CD14-positive monocyte (primary cell): ENCODE measurements at regions not wholly inside any gene's neighbourhood (a gene's known extent, or its start where the extent isn't known, plus 50 kb on each side); places are given as distances from the start of the nearest gene placed in this dataset.

Experiments used
- DNase-seq, 3 donors: peaks; one replicate each; pipeline ENCODE4 v3.0.0-alpha.2; 2011 to 2022
- H2AFZ ChIP-seq: 2 replicates; pipeline ENCODE4 v1.6.0; 2012; ENCODE audit warnings: mild to moderate bottlenecking, low read depth, low read length, inconsistent platforms; ENCODE audit not compliant: insufficient read depth, poor library complexity, severe bottlenecking
- H3K27ac ChIP-seq, 2 donors: 1 replicate in 1 of 2; 2 replicates in 1 of 2; pipeline ENCODE4 v1.5.1; 2012 to 2013; ENCODE audit warnings: low read length in 2 of 2, control low read depth in 1 of 2, inconsistent platforms in 1 of 2, low read depth in 1 of 2, mild to moderate bottlenecking in 1 of 2
- H3K27me3 ChIP-seq, 2 donors: one replicate each; pipeline versions ENCODE4 v1.6.0 to v1.6.1; 2011 to 2013; ENCODE audit warnings: low read length in 2 of 2; ENCODE audit not compliant: control insufficient read depth in 2 of 2, insufficient read depth in 2 of 2
- H3K36me3 ChIP-seq, 2 donors: replicated peaks in 1 of 2; 1 replicate in 1 of 2; 2 replicates in 1 of 2; pipeline versions ENCODE4 v1.5.1 to v1.6.1; 2012 to 2013; ENCODE audit warnings: low read length in 2 of 2, control low read depth in 1 of 2, inconsistent platforms in 1 of 2, mild to moderate bottlenecking in 1 of 2; ENCODE audit not compliant: insufficient read depth in 2 of 2, control insufficient read depth in 1 of 2
- H3K4me1 ChIP-seq, 2 donors: 1 replicate in 1 of 2; 2 replicates in 1 of 2; pipeline versions ENCODE4 v1.5.1 to v1.6.1; 2012 to 2013; ENCODE audit warnings: low read length in 2 of 2, control low read depth in 1 of 2, inconsistent platforms in 1 of 2, mild to moderate bottlenecking in 1 of 2, moderate library complexity in 1 of 2; ENCODE audit not compliant: insufficient read depth in 2 of 2, control insufficient read depth in 1 of 2
- H3K4me2 ChIP-seq: replicated peaks from 2 replicates; pipeline ENCODE3; 2012; ENCODE audit warnings: low read length, moderate library complexity, mild to moderate bottlenecking; ENCODE audit not compliant: poor library complexity, severe bottlenecking; ENCODE audit errors: extremely low read depth
- H3K4me3 ChIP-seq, 3 experiments: fragments of 200-600 bp in 1 of 3; sonication (generic) in 1 of 3; replicated peaks in 1 of 3; 1 replicate in 2 of 3; 2 replicates in 1 of 3; pipeline ENCODE4 v1.5.1; 2011 to 2013; ENCODE audit warnings: low read length in 3 of 3, mild to moderate bottlenecking in 3 of 3, control low read depth in 2 of 3, low read depth in 2 of 3, inconsistent platforms in 1 of 3, moderate library complexity in 1 of 3
- H3K79me2 ChIP-seq: 2 replicates; pipeline ENCODE4 v1.6.0; 2012; ENCODE audit warnings: mild to moderate bottlenecking, control low read depth, inconsistent platforms, low read length, moderate library complexity; ENCODE audit not compliant: insufficient read depth
- H3K9ac ChIP-seq: 2 replicates; pipeline ENCODE4 v1.6.0; 2017; ENCODE audit warnings: low read length, mild to moderate bottlenecking; ENCODE audit not compliant: insufficient read depth, poor library complexity, severe bottlenecking
- H3K9me3 ChIP-seq, 2 donors: replicated peaks in 1 of 2; 1 replicate in 1 of 2; 2 replicates in 1 of 2; pipeline versions ENCODE4 v1.5.1 to v1.6.1; 2012 to 2013; ENCODE audit warnings: low read length in 2 of 2, control low read depth in 1 of 2; ENCODE audit not compliant: control insufficient read depth in 1 of 2, insufficient read depth in 1 of 2
- H4K20me1 ChIP-seq: 2 replicates; pipeline ENCODE4 v1.6.0; 2012; ENCODE audit warnings: mild to moderate bottlenecking, low read length, control low read depth, moderate library complexity; ENCODE audit not compliant: insufficient read depth
- H3K27ac Mint-ChIP-seq, 7 donors: one replicate each; pipeline ENCODE4 v1.8.0; 2020; ENCODE audit warnings: mild to moderate bottlenecking in 7 of 7, mixed read lengths in 7 of 7, moderate library complexity in 6 of 7, inconsistent platforms in 2 of 7
- H3K27me3 Mint-ChIP-seq, 3 donors: one replicate each; pipeline ENCODE4 v1.8.0; 2021 to 2022; ENCODE audit warnings: low read depth in 3 of 3, mild to moderate bottlenecking in 3 of 3, mixed read lengths in 3 of 3, moderate library complexity in 3 of 3, inconsistent platforms in 1 of 3
- H3K36me3 Mint-ChIP-seq, 2 donors: one replicate each; pipeline ENCODE4 v1.8.0; 2020; ENCODE audit warnings: mixed read lengths in 2 of 2, inconsistent platforms in 1 of 2, mild to moderate bottlenecking in 1 of 2
- H3K4me1 Mint-ChIP-seq: one replicate; pipeline ENCODE4 v1.8.0; 2020; ENCODE audit warnings: mild to moderate bottlenecking, mixed read lengths
- H3K4me3 Mint-ChIP-seq, 2 donors: one replicate each; pipeline ENCODE4 v1.8.0; 2020; ENCODE audit warnings: mild to moderate bottlenecking in 2 of 2, mixed read lengths in 2 of 2, moderate library complexity in 1 of 2
- H3K9me3 Mint-ChIP-seq, 7 donors: one replicate each; pipeline ENCODE4 v1.8.0; 2020 to 2022; ENCODE audit warnings: mixed read lengths in 7 of 7, mild to moderate bottlenecking in 6 of 7, moderate library complexity in 6 of 7, inconsistent platforms in 2 of 7
- CTCF ChIP-seq: fragments of 200-600 bp; IDR thresholded peaks from one replicate; pipeline ENCODE4 v1.8.0; 2022; ENCODE audit warnings: antibody characterized with exemption, mild to moderate bottlenecking
- WGBS: methylation state at CpG from one replicate; pipeline ENCODE4 v1.1.5; 2013; ENCODE audit warnings: missing lambda C conversion rate; ENCODE audit not compliant: insufficient coverage; 5-methylcytosine and 5-hydroxymethylcytosine counted together
- intact Hi-C, 2 donors: fragments of 100-400 bp; cut with micrococcal nuclease; formaldehyde crosslinking; loops; one replicate each; pipeline versions ENCODE4 v1.15.0 to v1.15.1; 2023

- no peaks in the 10 kb centered on the region for H3K36me3 ChIP-seq
- no peaks in the 10 kb centered on the region for H3K27me3 Mint-ChIP-seq
- no peak overlapping the region for H3K4me3 Mint-ChIP-seq
- H3K79me2 ChIP-seq, result no peaks in the 10 kb centered on the region
- no peak overlapping the region for H3K27ac ChIP-seq
- no peak for TF ChIP-seq CTCF
- no peak overlapping the region for H3K27ac Mint-ChIP-seq
- peaks cover 0 to 6% of the 10 kb centered on the region in 2 donors for H3K9me3 ChIP-seq
- H3K9me3 Mint-ChIP-seq, result peaks cover 4 to 18% (median 11%) of the 10 kb centered on the region in 7 donors
- H3K9ac ChIP-seq, result no peak overlapping the region
- no peak overlapping the region for H3K4me2 ChIP-seq
- no peak for DNase-seq
- H3K36me3 Mint-ChIP-seq, result no peaks in the 10 kb centered on the region
- H3K27me3 ChIP-seq, result no peaks in the 10 kb centered on the region
- intact Hi-C loops, result no loop called here
- H3K4me1 Mint-ChIP-seq, result no peaks in the 10 kb centered on the region
- WGBS, result 87% methylated on average over 3 of the region's 4 CpGs
- no peak overlapping the region for H3K4me3 ChIP-seq
- no peaks in the 10 kb centered on the region for H3K4me1 ChIP-seq
- no peak overlapping the region for H2AFZ ChIP-seq
- H4K20me1 ChIP-seq, result no peaks in the 10 kb centered on the region
These were observed 1782.7 kb downstream of the PLA2G4A start for GRCh38 chr1:188611432-188611831.

GRCh38 chr1:188615321-188615720 is 1786.6 kb downstream of the PLA2G4A start:
- H3K27me3 Mint-ChIP-seq, result no peaks in the 10 kb centered on the region
- peaks cover 2 to 11% (median 9%) of the 10 kb centered on the region in 7 donors for H3K9me3 Mint-ChIP-seq
- DNase-seq, result no peak
- H3K9ac ChIP-seq, result no peak overlapping the region
- H3K36me3 ChIP-seq, result no peaks in the 10 kb centered on the region
- no peak overlapping the region for H3K4me3 Mint-ChIP-seq
- no peak for TF ChIP-seq CTCF
- no peaks in the 10 kb centered on the region for H3K4me1 Mint-ChIP-seq
- no peaks in the 10 kb centered on the region for H3K36me3 Mint-ChIP-seq
- H3K27me3 ChIP-seq, result no peaks in the 10 kb centered on the region
- no peak overlapping the region for H3K4me3 ChIP-seq
- intact Hi-C loops, result no loop called here
- H3K79me2 ChIP-seq, result no peaks in the 10 kb centered on the region
- no peaks in the 10 kb centered on the region for H4K20me1 ChIP-seq
- no CpG with 5 or more reads among the region's 1 CpG for WGBS
- H3K4me1 ChIP-seq, result no peaks in the 10 kb centered on the region
- H3K27ac Mint-ChIP-seq, result no peak overlapping the region
- no peak overlapping the region for H3K4me2 ChIP-seq
- H2AFZ ChIP-seq, result no peak overlapping the region
- peaks cover 0 to 6% of the 10 kb centered on the region in 2 donors for H3K9me3 ChIP-seq
- H3K27ac ChIP-seq, result no peak overlapping the region
